ENCODE measurements at regions not wholly inside any gene's neighbourhood (a gene's known extent, or its start where the extent isn't known, plus 50 kb on each side); places are given as distances from the start of the nearest gene placed in this dataset.

- Histone ChIP-seq H3K4me1 (ENCODE audit: insufficient read depth, low read length) (no peaks in the 10 kb centered on the region), H4K8ac (replicated peaks; ENCODE audit: insufficient read length, low read depth, low read length) (no peak overlapping the region), H2BK15ac (ENCODE audit: low read depth, low read length) (no peak overlapping the region), H3K14ac (ENCODE audit: insufficient read depth, low read length) (no peak overlapping the region), H3K27me3 (ENCODE audit: insufficient read depth, low read length) (no peaks in the 10 kb centered on the region), H3K23ac (ENCODE audit: insufficient read length, low read depth, low read length) (no peak overlapping the region), H3K79me2 (ENCODE audit: insufficient read depth, low read length) (no peaks in the 10 kb centered on the region; the same call in 1 of the 2 replicates), H3K4me2 (ENCODE audit: insufficient read depth, insufficient read length, low read length) (no peak overlapping the region), H4K91ac (ENCODE audit: insufficient read length, low read depth, low read length) (no peak overlapping the region), H4K20me1 (ENCODE audit: control insufficient read depth, insufficient read depth, insufficient read length) (no peaks in the 10 kb centered on the region), H3K9me3 (ENCODE audit: control insufficient read depth, low read depth, low read length) (no peaks in the 10 kb centered on the region), H2BK20ac (ENCODE audit: low read depth, low read length, poor library complexity, severe bottlenecking) (no peak overlapping the region), H2AFZ (ENCODE audit: low read length) (no peak overlapping the region), H3K27ac (ENCODE audit: insufficient read length, low read depth, low read length) (no peak overlapping the region), H3K4ac (ENCODE audit: low read depth, low read length) (no peak overlapping the region), H2AK5ac (ENCODE audit: insufficient read length, low read length) (no peak overlapping the region), H3T11ph (ENCODE audit: low read length) (no peak overlapping the region), H3K23me2 (ENCODE audit: insufficient read length, low read depth, low read length, poor library complexity, severe bottlenecking) (no peaks in the 10 kb centered on the region), H2BK120ac (ENCODE audit: low read depth, low read length, poor library complexity, severe bottlenecking) (no peak overlapping the region), H3K79me1 (ENCODE audit: insufficient read depth, low read depth, low read length, poor library complexity, severe bottlenecking) (no peaks in the 10 kb centered on the region), H2BK5ac (ENCODE audit: insufficient read length, low read length) (no peak overlapping the region), H4K5ac (ENCODE audit: insufficient read length, low read depth, low read length) (no peak overlapping the region), H3K9ac (ENCODE audit: extremely low read depth, insufficient read length, low read length) (no peak overlapping the region), H3K18ac (ENCODE audit: insufficient read length, low read depth, low read length) (no peak overlapping the region), H2BK12ac (ENCODE audit: insufficient read length, low read depth, low read length) (no peak overlapping the region), H3K56ac (ENCODE audit: insufficient read length, low read depth, low read length) (no peak overlapping the region)
- WGBS (ENCODE audit: extremely low coverage, insufficient read length, low lambda C conversion rate) = no CpG with 5 or more reads among the region's 1 CpG
- TF ChIP-seq CTCF (conservative IDR thresholded peaks at IDR 0.05) = no peak
- DNase-seq = no peak
- no peak overlapping the region for H3K27ac Mint-ChIP-seq
- H3K36me3 Mint-ChIP-seq (ENCODE audit: insufficient read depth in 1 of 3, low read depth in 3 of 3) = peaks cover 0 to 5% (median 0%) of the 10 kb centered on the region in 3 experiments; a peak in 1 of 7 replicates
- H3K4me3 Mint-ChIP-seq = no peak overlapping the region
- H3K9me3 Mint-ChIP-seq = no peaks in the 10 kb centered on the region
- peaks cover 4 to 7% of the 10 kb centered on the region in 2 experiments; a peak in 2 of 4 replicates for H3K4me1 Mint-ChIP-seq
- no peaks in the 10 kb centered on the region for H3K27me3 Mint-ChIP-seq (ENCODE audit: low read depth)
These were observed 333.9 kb upstream of the TBC1D5 start for GRCh38 chr3:18076301-18076700.
